WTC11 (cell line): ENCODE measurements at regions not wholly inside any gene's neighbourhood (a gene's known extent, or its start where the extent isn't known, plus 50 kb on each side); places are given as distances from the start of the nearest gene placed in this dataset.

Experiments used
- ATAC-seq: fragments of 200-7000 bp; cut with Tn5 transposase; 2 replicates; pipeline ENCODE4 v1.10.0; 2021; ENCODE audit warnings: mild to moderate bottlenecking, moderate library complexity
- CTCF ChIA-PET: fragments of 300-600 bp; sonication (Branson Sonifier 250); formaldehyde crosslinking; loops from one replicate; lab custom pipeline; 2021; ENCODE audit warnings: antibody characterized with exemption; lab: Charles Lee
- POLR2A ChIA-PET: fragments of 350-600 bp; sonication (Branson Sonifier 250); formaldehyde crosslinking; loops from one replicate; lab custom pipeline; 2021; ENCODE audit warnings: antibody characterized with exemption; lab: Charles Lee
- DNase-seq: peaks from one replicate; pipeline ENCODE4 v3.0.0; 2021; ENCODE audit warnings: low spot score
- H3K27ac Mint-ChIP-seq: 2 replicates; pipeline ENCODE4 v1.8.0; 2021; ENCODE audit warnings: mixed read lengths
- H3K27me3 Mint-ChIP-seq: 2 replicates; pipeline ENCODE4 v1.8.0; 2021; ENCODE audit warnings: low read depth, mild to moderate bottlenecking, moderate library complexity, mixed read lengths
- H3K36me3 Mint-ChIP-seq: 2 replicates; pipeline ENCODE4 v1.8.0; 2021; ENCODE audit warnings: mixed read lengths
- H3K4me1 Mint-ChIP-seq: 2 replicates; pipeline ENCODE4 v1.8.0; 2022; ENCODE audit warnings: mixed read lengths
- H3K4me3 Mint-ChIP-seq: 2 replicates; pipeline ENCODE4 v1.8.0; 2021; ENCODE audit warnings: mild to moderate bottlenecking, moderate library complexity, mixed read lengths
- H3K9me3 Mint-ChIP-seq: 2 replicates; pipeline ENCODE4 v1.8.0; 2021; ENCODE audit warnings: mixed read lengths
- CBFB ChIP-seq: sonication (generic); formaldehyde crosslinking; IDR thresholded peaks from 2 replicates; pipeline ENCODE4 v1.8.1; 2022; ENCODE audit warnings: mild to moderate bottlenecking, low read depth, missing genetic modification reagents
- ESRRA ChIP-seq: sonication (generic); formaldehyde crosslinking; IDR thresholded peaks from 2 replicates; pipeline ENCODE4 v1.8.1; 2022; ENCODE audit warnings: mild to moderate bottlenecking, missing genetic modification reagents, borderline replicate concordance
- JAZF1 ChIP-seq: fragments of 250-450 bp; sonication (Bioruptor Pico); IDR thresholded peaks from 2 replicates; pipeline ENCODE4 v1.9.0; 2021; ENCODE audit warnings: moderate library complexity, mild to moderate bottlenecking, inconsistent platforms
- KAT7 ChIP-seq: sonication (generic); formaldehyde crosslinking; IDR thresholded peaks from 2 replicates; pipeline ENCODE4 v1.8.1; 2023; ENCODE audit warnings: missing genetic modification reagents, mild to moderate bottlenecking, borderline replicate concordance
- NFATC4 ChIP-seq: fragments of 250-450 bp; sonication (Bioruptor Pico); IDR thresholded peaks from 2 replicates; pipeline ENCODE4 v1.9.0; 2021; ENCODE audit warnings: mild to moderate bottlenecking
- NFE2L1 ChIP-seq: sonication (generic); formaldehyde crosslinking; IDR thresholded peaks from 2 replicates; pipeline ENCODE4 v1.8.1; 2023; ENCODE audit warnings: missing genetic modification reagents
- NR1H2 ChIP-seq: sonication (generic); formaldehyde crosslinking; IDR thresholded peaks from 2 replicates; pipeline ENCODE4 v1.9.0; 2021; ENCODE audit warnings: mild to moderate bottlenecking, moderate library complexity, missing genetic modification reagents
- TCF7 ChIP-seq: sonication (generic); formaldehyde crosslinking; IDR thresholded peaks from 2 replicates; pipeline ENCODE4 v1.8.0; 2022; ENCODE audit warnings: mild to moderate bottlenecking, low read depth, missing genetic modification reagents, moderate library complexity
- ZNF138 ChIP-seq: sonication (generic); formaldehyde crosslinking; conservative IDR thresholded peaks from 2 replicates; pipeline ENCODE4 v1.8.1; 2022; ENCODE audit warnings: mild to moderate bottlenecking, moderate library complexity, missing genetic modification reagents
- ZNF232 ChIP-seq: sonication (generic); formaldehyde crosslinking; IDR thresholded peaks from 2 replicates; pipeline ENCODE4 v1.8.0; 2022; ENCODE audit warnings: mild to moderate bottlenecking, missing genetic modification reagents
- TF ChIP-seq, protein P1 (sequence below): sonication (generic); formaldehyde crosslinking; IDR thresholded peaks from 2 replicates; pipeline ENCODE4 v1.8.1; 2023; ENCODE audit warnings: mild to moderate bottlenecking, missing genetic modification reagents
- TF ChIP-seq, protein P2 (sequence below): sonication (generic); formaldehyde crosslinking; IDR thresholded peaks from 2 replicates; pipeline ENCODE4 v1.8.1; 2023; ENCODE audit warnings: mild to moderate bottlenecking, missing genetic modification reagents
- TF ChIP-seq, protein P3 (sequence below): sonication (generic); formaldehyde crosslinking; IDR thresholded peaks from 2 replicates; pipeline ENCODE4 v1.8.0; 2023; ENCODE audit warnings: missing genetic modification reagents
- TF ChIP-seq, protein P4 (sequence below): fragments of 250-450 bp; sonication (Bioruptor Pico); conservative IDR thresholded peaks from 2 replicates; pipeline ENCODE4 v1.9.0; 2021; ENCODE audit warnings: mild to moderate bottlenecking
- TF ChIP-seq, protein P5 (sequence below): sonication (generic); formaldehyde crosslinking; conservative IDR thresholded peaks from 2 replicates; pipeline ENCODE4 v1.8.1; 2023; ENCODE audit warnings: mild to moderate bottlenecking, low read depth, missing genetic modification reagents, moderate library complexity
- TF ChIP-seq, protein P6 (sequence below): sonication (generic); formaldehyde crosslinking; IDR thresholded peaks from 2 replicates; pipeline ENCODE4 v1.8.1; 2023; ENCODE audit warnings: mild to moderate bottlenecking, missing genetic modification reagents, borderline replicate concordance
- TF ChIP-seq, protein P7 (sequence below): sonication (generic); formaldehyde crosslinking; IDR thresholded peaks from 2 replicates; pipeline ENCODE4 v1.8.1; 2023; ENCODE audit warnings: mild to moderate bottlenecking, missing genetic modification reagents, moderate library complexity
- TF ChIP-seq, protein P8 (sequence below): sonication (generic); formaldehyde crosslinking; IDR thresholded peaks from 2 replicates; pipeline ENCODE4 v1.8.1; 2023; ENCODE audit warnings: mild to moderate bottlenecking, missing genetic modification reagents, moderate library complexity
- TF ChIP-seq, protein P9 (sequence below): sonication (generic); formaldehyde crosslinking; conservative IDR thresholded peaks from 2 replicates; pipeline ENCODE4 v1.8.1; 2022; ENCODE audit warnings: mild to moderate bottlenecking, missing genetic modification reagents

DNA sequence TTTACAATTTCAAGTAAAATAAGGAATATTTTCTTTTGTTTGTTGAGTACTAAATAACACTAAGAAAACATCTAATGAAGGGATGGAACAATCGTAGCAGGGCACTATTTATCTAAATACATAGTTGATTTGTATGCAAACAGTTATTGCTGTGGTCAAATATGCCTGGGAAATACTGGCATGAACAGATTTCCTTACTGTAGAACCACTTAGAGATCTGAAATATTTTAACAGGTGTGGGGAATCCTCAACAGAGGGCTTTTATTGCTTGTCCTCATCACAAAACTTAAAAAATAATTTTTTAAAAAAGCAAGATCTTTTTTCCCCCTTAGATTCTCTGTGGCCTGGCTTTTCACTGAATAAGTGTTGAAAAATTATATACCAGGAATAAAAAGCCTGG is 233.0 kb upstream of the FAM83B start (continued):
- TF ChIP-seq, protein P1, sequence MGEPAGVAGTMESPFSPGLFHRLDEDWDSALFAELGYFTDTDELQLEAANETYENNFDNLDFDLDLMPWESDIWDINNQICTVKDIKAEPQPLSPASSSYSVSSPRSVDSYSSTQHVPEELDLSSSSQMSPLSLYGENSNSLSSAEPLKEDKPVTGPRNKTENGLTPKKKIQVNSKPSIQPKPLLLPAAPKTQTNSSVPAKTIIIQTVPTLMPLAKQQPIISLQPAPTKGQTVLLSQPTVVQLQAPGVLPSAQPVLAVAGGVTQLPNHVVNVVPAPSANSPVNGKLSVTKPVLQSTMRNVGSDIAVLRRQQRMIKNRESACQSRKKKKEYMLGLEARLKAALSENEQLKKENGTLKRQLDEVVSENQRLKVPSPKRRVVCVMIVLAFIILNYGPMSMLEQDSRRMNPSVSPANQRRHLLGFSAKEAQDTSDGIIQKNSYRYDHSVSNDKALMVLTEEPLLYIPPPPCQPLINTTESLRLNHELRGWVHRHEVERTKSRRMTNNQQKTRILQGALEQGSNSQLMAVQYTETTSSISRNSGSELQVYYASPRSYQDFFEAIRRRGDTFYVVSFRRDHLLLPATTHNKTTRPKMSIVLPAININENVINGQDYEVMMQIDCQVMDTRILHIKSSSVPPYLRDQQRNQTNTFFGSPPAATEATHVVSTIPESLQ (CRISPR knock-in tag): no peak
- TF ChIP-seq, protein P2, sequence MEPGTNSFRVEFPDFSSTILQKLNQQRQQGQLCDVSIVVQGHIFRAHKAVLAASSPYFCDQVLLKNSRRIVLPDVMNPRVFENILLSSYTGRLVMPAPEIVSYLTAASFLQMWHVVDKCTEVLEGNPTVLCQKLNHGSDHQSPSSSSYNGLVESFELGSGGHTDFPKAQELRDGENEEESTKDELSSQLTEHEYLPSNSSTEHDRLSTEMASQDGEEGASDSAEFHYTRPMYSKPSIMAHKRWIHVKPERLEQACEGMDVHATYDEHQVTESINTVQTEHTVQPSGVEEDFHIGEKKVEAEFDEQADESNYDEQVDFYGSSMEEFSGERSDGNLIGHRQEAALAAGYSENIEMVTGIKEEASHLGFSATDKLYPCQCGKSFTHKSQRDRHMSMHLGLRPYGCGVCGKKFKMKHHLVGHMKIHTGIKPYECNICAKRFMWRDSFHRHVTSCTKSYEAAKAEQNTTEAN: no peak
- TF ChIP-seq, protein P3, sequence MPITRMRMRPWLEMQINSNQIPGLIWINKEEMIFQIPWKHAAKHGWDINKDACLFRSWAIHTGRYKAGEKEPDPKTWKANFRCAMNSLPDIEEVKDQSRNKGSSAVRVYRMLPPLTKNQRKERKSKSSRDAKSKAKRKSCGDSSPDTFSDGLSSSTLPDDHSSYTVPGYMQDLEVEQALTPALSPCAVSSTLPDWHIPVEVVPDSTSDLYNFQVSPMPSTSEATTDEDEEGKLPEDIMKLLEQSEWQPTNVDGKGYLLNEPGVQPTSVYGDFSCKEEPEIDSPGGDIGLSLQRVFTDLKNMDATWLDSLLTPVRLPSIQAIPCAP (CRISPR knock-in tag): no peak
- TF ChIP-seq, protein P4, sequence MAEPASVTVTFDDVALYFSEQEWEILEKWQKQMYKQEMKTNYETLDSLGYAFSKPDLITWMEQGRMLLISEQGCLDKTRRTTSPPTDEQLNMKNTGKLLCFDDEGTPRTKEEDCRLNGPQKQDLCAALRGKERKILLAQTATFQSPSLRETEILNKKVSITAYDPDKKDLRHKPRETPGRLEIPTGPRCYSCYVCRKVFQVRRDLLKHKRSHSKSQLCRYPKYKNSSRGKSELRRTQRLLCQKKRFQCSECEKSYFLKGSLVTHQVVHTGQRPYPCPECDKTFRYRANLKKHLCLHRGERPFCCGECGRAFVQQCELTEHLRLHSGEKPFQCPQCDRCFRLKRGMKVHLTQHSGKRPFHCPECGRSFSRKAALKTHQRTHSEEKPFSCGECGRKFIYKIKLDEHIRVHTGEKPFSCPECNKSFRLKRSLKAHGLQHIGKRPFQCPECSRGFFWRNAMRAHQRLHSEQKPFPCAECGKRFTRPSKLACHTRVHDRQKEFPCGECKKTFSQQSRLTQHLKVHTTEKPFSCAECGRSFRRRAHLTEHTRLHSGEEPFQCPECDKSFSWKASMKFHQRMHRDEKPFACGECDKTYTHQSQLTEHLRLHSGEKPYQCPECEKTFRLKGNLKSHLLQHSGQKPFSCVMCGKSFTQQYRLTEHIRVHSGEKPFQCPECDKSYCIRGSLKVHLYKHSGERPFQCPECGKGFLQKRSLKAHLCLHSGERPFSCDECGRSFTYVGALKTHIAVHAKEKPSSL (CRISPR knock-in tag): no peak
- no peak for TF ChIP-seq NR1H2 (CRISPR knock-in tag)

DNA sequence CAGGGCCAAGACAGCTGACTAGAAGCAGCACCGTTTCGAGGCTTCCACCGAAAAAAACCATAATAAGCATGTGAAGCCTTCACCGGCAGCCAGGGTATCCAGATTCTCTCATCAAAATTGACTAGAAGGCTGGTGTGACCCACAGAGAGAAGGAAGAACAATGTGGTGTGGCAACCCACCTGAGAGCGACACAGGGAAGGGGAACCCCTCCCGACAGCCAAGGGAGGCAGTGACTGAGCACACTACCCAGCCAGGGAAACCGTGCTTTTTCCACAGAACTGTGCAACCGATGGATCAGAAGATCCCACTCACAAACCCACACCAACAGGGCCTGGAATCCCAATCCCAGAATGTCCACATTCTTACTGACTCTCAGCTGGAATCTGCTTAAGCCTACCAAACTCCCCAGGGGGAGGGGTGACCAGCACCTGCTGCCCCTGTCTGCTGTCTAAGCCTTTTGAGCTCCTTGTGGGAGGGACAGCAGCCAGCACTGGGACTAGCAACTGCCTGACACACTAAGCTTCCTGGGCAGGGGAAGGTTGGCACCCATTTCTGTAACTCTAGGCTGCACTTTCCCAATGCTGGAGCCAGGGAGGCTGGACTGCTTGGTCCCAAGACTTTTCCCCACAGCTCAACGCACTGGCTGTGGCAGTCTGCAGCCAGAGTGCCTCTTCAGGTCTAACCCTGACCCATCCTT is 231.9 kb upstream of the FAM83B start:
- ChIA-PET CTCF (no interaction called here), POLR2A (no interaction called here)
- no peaks in the 10 kb centered on the region for H3K9me3 Mint-ChIP-seq
- H3K36me3 Mint-ChIP-seq: no peaks in the 10 kb centered on the region
- ATAC-seq (peak; percentile 53), DNase-seq (peak; percentile 15)
- H3K4me3 Mint-ChIP-seq: no peak overlapping the region
- H3K27me3 Mint-ChIP-seq: no peaks in the 10 kb centered on the region
- H3K4me1 Mint-ChIP-seq: peaks cover 4% of the 10 kb centered on the region
- H3K27ac Mint-ChIP-seq: no peak overlapping the region
- no peak for TF ChIP-seq KAT7
- TF ChIP-seq TCF7 (CRISPR knock-in tag): no peak
- TF ChIP-seq ESRRA (CRISPR knock-in tag): no peak
- TF ChIP-seq, protein P5, sequence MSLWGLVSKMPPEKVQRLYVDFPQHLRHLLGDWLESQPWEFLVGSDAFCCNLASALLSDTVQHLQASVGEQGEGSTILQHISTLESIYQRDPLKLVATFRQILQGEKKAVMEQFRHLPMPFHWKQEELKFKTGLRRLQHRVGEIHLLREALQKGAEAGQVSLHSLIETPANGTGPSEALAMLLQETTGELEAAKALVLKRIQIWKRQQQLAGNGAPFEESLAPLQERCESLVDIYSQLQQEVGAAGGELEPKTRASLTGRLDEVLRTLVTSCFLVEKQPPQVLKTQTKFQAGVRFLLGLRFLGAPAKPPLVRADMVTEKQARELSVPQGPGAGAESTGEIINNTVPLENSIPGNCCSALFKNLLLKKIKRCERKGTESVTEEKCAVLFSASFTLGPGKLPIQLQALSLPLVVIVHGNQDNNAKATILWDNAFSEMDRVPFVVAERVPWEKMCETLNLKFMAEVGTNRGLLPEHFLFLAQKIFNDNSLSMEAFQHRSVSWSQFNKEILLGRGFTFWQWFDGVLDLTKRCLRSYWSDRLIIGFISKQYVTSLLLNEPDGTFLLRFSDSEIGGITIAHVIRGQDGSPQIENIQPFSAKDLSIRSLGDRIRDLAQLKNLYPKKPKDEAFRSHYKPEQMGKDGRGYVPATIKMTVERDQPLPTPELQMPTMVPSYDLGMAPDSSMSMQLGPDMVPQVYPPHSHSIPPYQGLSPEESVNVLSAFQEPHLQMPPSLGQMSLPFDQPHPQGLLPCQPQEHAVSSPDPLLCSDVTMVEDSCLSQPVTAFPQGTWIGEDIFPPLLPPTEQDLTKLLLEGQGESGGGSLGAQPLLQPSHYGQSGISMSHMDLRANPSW (CRISPR knock-in tag): no peak
- no peak for TF ChIP-seq JAZF1 (CRISPR knock-in tag)
- TF ChIP-seq, protein P6, sequence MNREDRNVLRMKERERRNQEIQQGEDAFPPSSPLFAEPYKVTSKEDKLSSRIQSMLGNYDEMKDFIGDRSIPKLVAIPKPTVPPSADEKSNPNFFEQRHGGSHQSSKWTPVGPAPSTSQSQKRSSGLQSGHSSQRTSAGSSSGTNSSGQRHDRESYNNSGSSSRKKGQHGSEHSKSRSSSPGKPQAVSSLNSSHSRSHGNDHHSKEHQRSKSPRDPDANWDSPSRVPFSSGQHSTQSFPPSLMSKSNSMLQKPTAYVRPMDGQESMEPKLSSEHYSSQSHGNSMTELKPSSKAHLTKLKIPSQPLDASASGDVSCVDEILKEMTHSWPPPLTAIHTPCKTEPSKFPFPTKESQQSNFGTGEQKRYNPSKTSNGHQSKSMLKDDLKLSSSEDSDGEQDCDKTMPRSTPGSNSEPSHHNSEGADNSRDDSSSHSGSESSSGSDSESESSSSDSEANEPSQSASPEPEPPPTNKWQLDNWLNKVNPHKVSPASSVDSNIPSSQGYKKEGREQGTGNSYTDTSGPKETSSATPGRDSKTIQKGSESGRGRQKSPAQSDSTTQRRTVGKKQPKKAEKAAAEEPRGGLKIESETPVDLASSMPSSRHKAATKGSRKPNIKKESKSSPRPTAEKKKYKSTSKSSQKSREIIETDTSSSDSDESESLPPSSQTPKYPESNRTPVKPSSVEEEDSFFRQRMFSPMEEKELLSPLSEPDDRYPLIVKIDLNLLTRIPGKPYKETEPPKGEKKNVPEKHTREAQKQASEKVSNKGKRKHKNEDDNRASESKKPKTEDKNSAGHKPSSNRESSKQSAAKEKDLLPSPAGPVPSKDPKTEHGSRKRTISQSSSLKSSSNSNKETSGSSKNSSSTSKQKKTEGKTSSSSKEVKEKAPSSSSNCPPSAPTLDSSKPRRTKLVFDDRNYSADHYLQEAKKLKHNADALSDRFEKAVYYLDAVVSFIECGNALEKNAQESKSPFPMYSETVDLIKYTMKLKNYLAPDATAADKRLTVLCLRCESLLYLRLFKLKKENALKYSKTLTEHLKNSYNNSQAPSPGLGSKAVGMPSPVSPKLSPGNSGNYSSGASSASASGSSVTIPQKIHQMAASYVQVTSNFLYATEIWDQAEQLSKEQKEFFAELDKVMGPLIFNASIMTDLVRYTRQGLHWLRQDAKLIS (CRISPR knock-in tag): no peak
- TF ChIP-seq NFE2L1 (CRISPR knock-in tag): no peak
- no peak for TF ChIP-seq ZNF232 (CRISPR knock-in tag)
- TF ChIP-seq CBFB: no peak
- TF ChIP-seq, protein P7, sequence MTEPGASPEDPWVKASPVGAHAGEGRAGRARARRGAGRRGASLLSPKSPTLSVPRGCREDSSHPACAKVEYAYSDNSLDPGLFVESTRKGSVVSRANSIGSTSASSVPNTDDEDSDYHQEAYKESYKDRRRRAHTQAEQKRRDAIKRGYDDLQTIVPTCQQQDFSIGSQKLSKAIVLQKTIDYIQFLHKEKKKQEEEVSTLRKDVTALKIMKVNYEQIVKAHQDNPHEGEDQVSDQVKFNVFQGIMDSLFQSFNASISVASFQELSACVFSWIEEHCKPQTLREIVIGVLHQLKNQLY (CRISPR knock-in tag): no peak
- TF ChIP-seq, protein P8, sequence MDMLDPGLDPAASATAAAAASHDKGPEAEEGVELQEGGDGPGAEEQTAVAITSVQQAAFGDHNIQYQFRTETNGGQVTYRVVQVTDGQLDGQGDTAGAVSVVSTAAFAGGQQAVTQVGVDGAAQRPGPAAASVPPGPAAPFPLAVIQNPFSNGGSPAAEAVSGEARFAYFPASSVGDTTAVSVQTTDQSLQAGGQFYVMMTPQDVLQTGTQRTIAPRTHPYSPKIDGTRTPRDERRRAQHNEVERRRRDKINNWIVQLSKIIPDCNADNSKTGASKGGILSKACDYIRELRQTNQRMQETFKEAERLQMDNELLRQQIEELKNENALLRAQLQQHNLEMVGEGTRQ (CRISPR knock-in tag): no peak
- no peak for TF ChIP-seq ZNF138 (CRISPR knock-in tag)
- TF ChIP-seq NFATC4 (CRISPR knock-in tag): no peak
- TF ChIP-seq, protein P9, sequence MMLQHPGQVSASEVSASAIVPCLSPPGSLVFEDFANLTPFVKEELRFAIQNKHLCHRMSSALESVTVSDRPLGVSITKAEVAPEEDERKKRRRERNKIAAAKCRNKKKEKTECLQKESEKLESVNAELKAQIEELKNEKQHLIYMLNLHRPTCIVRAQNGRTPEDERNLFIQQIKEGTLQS: no peak
